ENCODE measurements at regions not wholly inside any gene's neighbourhood (a gene's known extent, or its start where the extent isn't known, plus 50 kb on each side); places are given as distances from the start of the nearest gene placed in this dataset.

DNA sequence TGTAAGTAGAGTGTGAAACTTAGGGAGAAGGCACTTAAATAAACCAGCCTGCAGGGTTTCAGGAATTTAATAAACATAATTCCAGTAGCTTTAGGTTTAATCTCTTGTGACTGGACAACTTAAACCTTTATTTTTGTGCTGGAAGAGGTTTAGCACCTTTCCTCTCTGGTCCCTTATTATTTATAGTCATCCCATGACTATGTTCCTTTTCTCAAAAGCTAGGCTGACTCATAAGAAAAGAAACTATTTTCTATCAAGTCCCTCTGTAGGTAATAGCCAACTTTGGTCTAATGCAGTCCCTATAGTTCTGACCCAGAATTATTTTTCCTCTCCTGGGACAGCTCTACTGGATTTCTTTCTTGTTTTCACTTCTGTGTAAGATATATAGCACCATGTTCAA is 588.9 kb downstream of the NR2F1-AS1 start:
- TF ChIP-seq, protein P1, sequence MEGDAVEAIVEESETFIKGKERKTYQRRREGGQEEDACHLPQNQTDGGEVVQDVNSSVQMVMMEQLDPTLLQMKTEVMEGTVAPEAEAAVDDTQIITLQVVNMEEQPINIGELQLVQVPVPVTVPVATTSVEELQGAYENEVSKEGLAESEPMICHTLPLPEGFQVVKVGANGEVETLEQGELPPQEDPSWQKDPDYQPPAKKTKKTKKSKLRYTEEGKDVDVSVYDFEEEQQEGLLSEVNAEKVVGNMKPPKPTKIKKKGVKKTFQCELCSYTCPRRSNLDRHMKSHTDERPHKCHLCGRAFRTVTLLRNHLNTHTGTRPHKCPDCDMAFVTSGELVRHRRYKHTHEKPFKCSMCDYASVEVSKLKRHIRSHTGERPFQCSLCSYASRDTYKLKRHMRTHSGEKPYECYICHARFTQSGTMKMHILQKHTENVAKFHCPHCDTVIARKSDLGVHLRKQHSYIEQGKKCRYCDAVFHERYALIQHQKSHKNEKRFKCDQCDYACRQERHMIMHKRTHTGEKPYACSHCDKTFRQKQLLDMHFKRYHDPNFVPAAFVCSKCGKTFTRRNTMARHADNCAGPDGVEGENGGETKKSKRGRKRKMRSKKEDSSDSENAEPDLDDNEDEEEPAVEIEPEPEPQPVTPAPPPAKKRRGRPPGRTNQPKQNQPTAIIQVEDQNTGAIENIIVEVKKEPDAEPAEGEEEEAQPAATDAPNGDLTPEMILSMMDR (conservative IDR thresholded peaks at IDR 0.05; ENCODE audit: low read length), result no peak
- no peak for TF ChIP-seq EZH2phosphoT487 (IDR thresholded peaks at IDR 0.05; ENCODE audit: borderline replicate concordance, low read depth, low read length)

All from OCI-LY7 (cell line).